ENCODE measurements at regions not wholly inside any gene's neighbourhood (a gene's known extent, or its start where the extent isn't known, plus 50 kb on each side); places are given as distances from the start of the nearest gene placed in this dataset.
A peak's percentile ranks its signal among the peaks of the same experiment; 100 is the strongest.

GRCh38 chr11:122486793-122487495, 168.6 kb upstream of the UBASH3B start:
- DNase-seq, result peak; percentile 18
- Mint-ChIP-seq H3K36me3 (ENCODE audit: low read depth) (peaks cover 6% of the 10 kb centered on the region), H3K4me1 (no peaks in the 10 kb centered on the region), H3K9me3 (peaks cover 44% of the 10 kb centered on the region), H3K4me3 (no peak overlapping the region), H3K27me3 (ENCODE audit: low read depth, poor library complexity) (no peaks in the 10 kb centered on the region), H3K27ac (no peak overlapping the region)
- TF ChIP-seq CTCF (IDR thresholded peaks at IDR 0.05), result no peak

DNA sequence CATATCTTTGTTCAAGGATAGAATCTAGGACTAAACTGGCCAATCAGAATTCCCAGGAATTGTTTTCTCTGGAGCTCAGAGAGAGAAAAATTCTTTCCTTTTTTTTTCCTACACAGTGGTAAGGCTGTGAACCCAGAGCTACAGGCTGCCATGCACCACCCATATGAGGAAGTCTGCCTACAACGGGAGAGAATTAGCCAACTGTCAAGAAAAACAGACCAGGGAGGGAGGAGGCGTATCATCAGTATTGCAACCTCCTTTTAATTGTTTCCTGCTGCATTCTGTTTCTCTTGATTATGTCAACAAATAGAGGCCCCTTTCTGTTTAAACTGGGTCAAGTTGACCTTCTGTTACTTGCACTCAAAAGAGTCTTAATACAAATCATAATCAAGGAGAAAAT, 176.5 kb upstream of the UBASH3B start:
- no peak overlapping the region for H3K27ac Mint-ChIP-seq

GRCh38 chr11:122468965-122469364, 186.6 kb upstream of the UBASH3B start:
- Mint-ChIP-seq H3K27ac (no peak overlapping the region), H3K36me3 (ENCODE audit: low read depth) (no peaks in the 10 kb centered on the region), H3K27me3 (ENCODE audit: low read depth, poor library complexity) (no peaks in the 10 kb centered on the region), H3K4me1 (no peaks in the 10 kb centered on the region), H3K9me3 (peaks cover 11% of the 10 kb centered on the region), H3K4me3 (no peak overlapping the region)
- no peak for TF ChIP-seq CTCF (IDR thresholded peaks at IDR 0.05)
- DNase-seq, result no peak

More for the DNA sequence above, 176.5 kb upstream of the UBASH3B start:
- Mint-ChIP-seq H3K9me3 (peaks cover 32% of the 10 kb centered on the region), H3K4me1 (no peaks in the 10 kb centered on the region), H3K36me3 (ENCODE audit: low read depth) (peaks cover 6% of the 10 kb centered on the region), H3K27me3 (ENCODE audit: low read depth, poor library complexity) (peaks cover 6% of the 10 kb centered on the region), H3K4me3 (no peak overlapping the region)
- TF ChIP-seq CTCF (IDR thresholded peaks at IDR 0.05), result no peak
- no peak for DNase-seq

- DNase-seq, result no peak
- Mint-ChIP-seq H3K4me1 (no peaks in the 10 kb centered on the region), H3K27ac (no peak overlapping the region), H3K4me3 (no peak overlapping the region), H3K9me3 (peaks cover 35% of the 10 kb centered on the region), H3K36me3 (ENCODE audit: low read depth) (no peaks in the 10 kb centered on the region), H3K27me3 (ENCODE audit: low read depth, poor library complexity) (peaks cover 3% of the 10 kb centered on the region)
- TF ChIP-seq CTCF (IDR thresholded peaks at IDR 0.05), result no peak
Observed at GRCh38 chr11:122463530-122463929, 192.0 kb upstream of the UBASH3B start.

DNA sequence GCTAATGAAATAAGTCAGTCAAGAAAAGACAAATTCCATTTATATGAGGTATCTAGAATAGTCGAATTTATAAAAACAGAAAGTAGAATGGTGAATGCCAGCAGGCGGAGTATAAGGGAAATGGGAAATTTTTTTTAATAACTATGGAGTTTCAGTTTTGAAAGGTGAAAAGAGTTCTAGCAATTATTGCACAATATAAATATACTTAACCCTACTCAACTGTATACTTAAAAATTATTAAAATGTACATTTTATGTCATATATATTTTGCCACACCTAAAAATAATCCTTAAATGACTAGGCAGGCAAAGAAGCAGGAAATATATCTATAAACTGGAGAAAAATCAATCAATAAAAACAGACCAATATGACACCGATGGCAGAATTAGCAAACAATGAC, 196.5 kb upstream of the UBASH3B start:
- Mint-ChIP-seq H3K27me3 (ENCODE audit: low read depth, poor library complexity) (peaks cover 3% of the 10 kb centered on the region), H3K4me1 (no peaks in the 10 kb centered on the region), H3K36me3 (ENCODE audit: low read depth) (no peaks in the 10 kb centered on the region), H3K9me3 (peaks cover 42% of the 10 kb centered on the region), H3K4me3 (no peak overlapping the region), H3K27ac (no peak overlapping the region)
- no peak for DNase-seq
- no peak for TF ChIP-seq CTCF (IDR thresholded peaks at IDR 0.05)

GRCh38 chr11:122453586-122453985, 201.9 kb upstream of the UBASH3B start:
- Mint-ChIP-seq H3K4me3 (no peak overlapping the region), H3K27ac (no peak overlapping the region), H3K27me3 (ENCODE audit: low read depth, poor library complexity) (no peaks in the 10 kb centered on the region), H3K36me3 (ENCODE audit: low read depth) (no peaks in the 10 kb centered on the region), H3K4me1 (no peaks in the 10 kb centered on the region), H3K9me3 (peaks cover 17% of the 10 kb centered on the region)
- no peak for DNase-seq
- TF ChIP-seq CTCF (IDR thresholded peaks at IDR 0.05), result no peak
